Endodermal cell (in vitro differentiated cells): ENCODE measurements at regions not wholly inside any gene's neighbourhood (a gene's known extent, or its start where the extent isn't known, plus 50 kb on each side); places are given as distances from the start of the nearest gene placed in this dataset.

Source experiments
- DNase-seq: peaks from one replicate; pipeline ENCODE4 v3.0.0-alpha.2; 2017
- H3K27ac ChIP-seq: 2 replicates; pipeline ENCODE4 v1.5.1; 2013; ENCODE audit warnings: mild to moderate bottlenecking, low read depth, low read length, moderate library complexity
- H3K27me3 ChIP-seq: 2 replicates; pipeline ENCODE4 v1.6.1; 2013; ENCODE audit warnings: mild to moderate bottlenecking, low read length, moderate library complexity; ENCODE audit not compliant: insufficient read depth, control insufficient read depth, poor library complexity, severe bottlenecking
- H3K36me3 ChIP-seq: 2 replicates; pipeline ENCODE4 v1.7.0; 2013; ENCODE audit warnings: mild to moderate bottlenecking, low read length, moderate library complexity; ENCODE audit not compliant: control insufficient read depth, insufficient read depth
- H3K4me1 ChIP-seq: one replicate; pipeline ENCODE4 v1.7.0; 2013; ENCODE audit warnings: low read length; ENCODE audit not compliant: control insufficient read depth, insufficient read depth
- H3K4me3 ChIP-seq: 2 replicates; pipeline ENCODE4 v1.5.1; 2013; ENCODE audit warnings: mild to moderate bottlenecking, low read length, moderate library complexity
- H3K9ac ChIP-seq: 2 replicates; pipeline ENCODE4 v1.6.1; 2013; ENCODE audit warnings: mild to moderate bottlenecking, low read length, moderate library complexity; ENCODE audit not compliant: poor library complexity, severe bottlenecking; ENCODE audit errors: extremely low read depth
- H3K9me3 ChIP-seq: 2 replicates; pipeline ENCODE4 v1.6.1; 2013; ENCODE audit warnings: mild to moderate bottlenecking, low read length, moderate library complexity; ENCODE audit not compliant: control insufficient read depth
- H3K27ac Mint-ChIP-seq: 2 replicates; pipeline ENCODE4 v1.8.0; 2020; ENCODE audit warnings: mixed read lengths
- H3K27me3 Mint-ChIP-seq: 2 replicates; pipeline ENCODE4 v1.8.0; 2021; ENCODE audit warnings: mild to moderate bottlenecking, mixed read lengths; ENCODE audit not compliant: insufficient read depth
- H3K36me3 Mint-ChIP-seq: 2 replicates; pipeline ENCODE4 v1.8.0; 2020; ENCODE audit warnings: low read depth, mixed read lengths
- H3K4me1 Mint-ChIP-seq: 2 replicates; pipeline ENCODE4 v1.8.0; 2020; ENCODE audit warnings: mixed read lengths
- H3K4me3 Mint-ChIP-seq: 2 replicates; pipeline ENCODE4 v1.8.0; 2020; ENCODE audit warnings: mild to moderate bottlenecking, moderate library complexity, mixed read lengths
- H3K9me3 Mint-ChIP-seq: 2 replicates; pipeline ENCODE4 v1.8.0; 2020; ENCODE audit warnings: mild to moderate bottlenecking, mixed read lengths
- WGBS, 2 experiments: methylation state at CpG; one replicate each; pipeline versions ENCODE4 v1.1.5 to v1.1.7; 2013; ENCODE audit warnings: missing lambda C conversion rate in 2 of 2, mixed read lengths in 1 of 2; ENCODE audit not compliant: insufficient coverage in 1 of 2, insufficient read length in 1 of 2; 5-methylcytosine and 5-hydroxymethylcytosine counted together
- TF ChIP-seq, protein P1 (sequence below): fragments of 200-600 bp; sonication (generic); conservative IDR thresholded peaks from 2 replicates; pipeline ENCODE4 v1.5.0; 2021; ENCODE audit warnings: antibody characterized with exemption, mild to moderate bottlenecking

DNA sequence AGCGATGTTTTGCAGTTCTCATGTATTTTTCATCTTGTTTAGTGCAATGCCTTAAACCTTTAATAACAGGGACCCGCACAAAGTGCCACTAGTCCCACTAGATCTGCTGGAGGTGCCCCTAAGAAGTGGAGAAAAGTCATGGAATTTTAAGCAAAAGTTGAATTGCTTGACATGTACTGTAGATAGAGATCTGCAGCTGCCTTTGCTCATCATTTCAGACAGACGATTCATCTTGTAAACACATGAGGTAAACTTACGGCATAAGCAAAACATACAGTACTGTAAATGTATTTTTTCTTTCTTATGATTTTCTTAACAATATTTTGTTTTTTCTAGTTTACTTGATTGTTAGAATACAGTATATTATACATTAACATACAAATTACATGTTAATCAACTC lies 295.6 kb downstream of the CASP12 start:
- Mint-ChIP-seq H3K36me3 (no peaks in the 10 kb centered on the region), H3K4me3 (no peak overlapping the region), H3K9me3 (peaks cover 13% of the 10 kb centered on the region), H3K27me3 (no peaks in the 10 kb centered on the region), H3K27ac (no peak overlapping the region), H3K4me1 (peaks cover 4% of the 10 kb centered on the region)
- no peak for DNase-seq
- H3K9ac ChIP-seq: no peak overlapping the region
- H3K4me3 ChIP-seq: no peak overlapping the region
- H3K4me1 ChIP-seq: no peaks in the 10 kb centered on the region
- no peaks in the 10 kb centered on the region for H3K36me3 ChIP-seq
- TF ChIP-seq, protein P1, sequence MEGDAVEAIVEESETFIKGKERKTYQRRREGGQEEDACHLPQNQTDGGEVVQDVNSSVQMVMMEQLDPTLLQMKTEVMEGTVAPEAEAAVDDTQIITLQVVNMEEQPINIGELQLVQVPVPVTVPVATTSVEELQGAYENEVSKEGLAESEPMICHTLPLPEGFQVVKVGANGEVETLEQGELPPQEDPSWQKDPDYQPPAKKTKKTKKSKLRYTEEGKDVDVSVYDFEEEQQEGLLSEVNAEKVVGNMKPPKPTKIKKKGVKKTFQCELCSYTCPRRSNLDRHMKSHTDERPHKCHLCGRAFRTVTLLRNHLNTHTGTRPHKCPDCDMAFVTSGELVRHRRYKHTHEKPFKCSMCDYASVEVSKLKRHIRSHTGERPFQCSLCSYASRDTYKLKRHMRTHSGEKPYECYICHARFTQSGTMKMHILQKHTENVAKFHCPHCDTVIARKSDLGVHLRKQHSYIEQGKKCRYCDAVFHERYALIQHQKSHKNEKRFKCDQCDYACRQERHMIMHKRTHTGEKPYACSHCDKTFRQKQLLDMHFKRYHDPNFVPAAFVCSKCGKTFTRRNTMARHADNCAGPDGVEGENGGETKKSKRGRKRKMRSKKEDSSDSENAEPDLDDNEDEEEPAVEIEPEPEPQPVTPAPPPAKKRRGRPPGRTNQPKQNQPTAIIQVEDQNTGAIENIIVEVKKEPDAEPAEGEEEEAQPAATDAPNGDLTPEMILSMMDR: no peak
- H3K27me3 ChIP-seq: no peaks in the 10 kb centered on the region
- WGBS, 2 experiments: 99 to 100% methylated on average over 1 to 3 of the region's 4 CpGs
- no peak overlapping the region for H3K27ac ChIP-seq
- H3K9me3 ChIP-seq: peaks cover 6% of the 10 kb centered on the region

- Mint-ChIP-seq H3K27me3 (no peaks in the 10 kb centered on the region), H3K4me3 (no peak overlapping the region), H3K36me3 (no peaks in the 10 kb centered on the region), H3K9me3 (no peaks in the 10 kb centered on the region), H3K4me1 (no peaks in the 10 kb centered on the region), H3K27ac (no peak overlapping the region)
- Histone ChIP-seq H3K27me3 (no peaks in the 10 kb centered on the region), H3K9me3 (no peaks in the 10 kb centered on the region), H3K27ac (no peak overlapping the region), H3K4me3 (no peak overlapping the region), H3K9ac (no peak overlapping the region), H3K4me1 (no peaks in the 10 kb centered on the region), H3K36me3 (no peaks in the 10 kb centered on the region)
- no peak for DNase-seq
- WGBS, 2 experiments: 100% methylated on average over 1 of the region's 2 CpGs; no CpG with 5 or more reads in 1 of the 2 experiments
- TF ChIP-seq, protein P1: no peak
Observed at GRCh38 chr11:104594228-104594958, 303.9 kb downstream of the CASP12 start.

- Mint-ChIP-seq H3K36me3 (no peaks in the 10 kb centered on the region), H3K27ac (no peak overlapping the region), H3K9me3 (no peaks in the 10 kb centered on the region), H3K4me3 (no peak overlapping the region), H3K4me1 (no peaks in the 10 kb centered on the region), H3K27me3 (no peaks in the 10 kb centered on the region)
- no peaks in the 10 kb centered on the region for H3K27me3 ChIP-seq
- H3K27ac ChIP-seq: no peak overlapping the region
- 60 to 85% methylated on average over 1 of the region's 1 CpG for WGBS, 2 experiments
- TF ChIP-seq, protein P1: no peak
- no peak for DNase-seq
- H3K9me3 ChIP-seq: no peaks in the 10 kb centered on the region
- no peaks in the 10 kb centered on the region for H3K4me1 ChIP-seq
- no peak overlapping the region for H3K4me3 ChIP-seq
- no peaks in the 10 kb centered on the region for H3K36me3 ChIP-seq
- no peak overlapping the region for H3K9ac ChIP-seq
Observed at GRCh38 chr11:104588970-104589369, 309.3 kb downstream of the CASP12 start.
